ENCODE measurements at regions not wholly inside any gene's neighbourhood (a gene's known extent, or its start where the extent isn't known, plus 50 kb on each side); places are given as distances from the start of the nearest gene placed in this dataset.

- no peak for DNase-seq
- TF ChIP-seq GATA1 (IDR thresholded peaks at IDR 0.05; ENCODE audit: low read depth, low read length) (no peak), POLR2A (IDR thresholded peaks at IDR 0.05; ENCODE audit: low read length) (no peak)
Measured at GRCh38 chr10:89153971-89154370, 53.1 kb downstream of the CH25H start.

DNA sequence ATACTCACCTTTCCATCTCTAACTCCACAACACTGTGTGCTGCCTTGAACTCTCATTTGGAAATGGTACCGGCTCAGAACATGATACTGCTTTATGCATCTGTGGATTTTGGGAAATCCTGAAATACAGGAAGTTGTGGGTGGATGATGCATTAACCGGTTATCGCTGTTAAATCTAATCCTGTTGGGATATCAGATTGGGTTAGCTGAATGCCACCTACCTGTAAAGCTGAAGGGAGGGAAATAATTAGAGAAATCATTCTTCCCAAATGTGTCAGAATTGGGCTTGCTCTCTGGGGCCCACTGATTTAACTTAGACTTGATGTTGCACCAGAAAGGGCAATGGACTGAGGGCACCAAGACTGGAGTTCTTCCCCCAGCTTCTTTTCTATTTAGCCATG lies 54.0 kb downstream of the CH25H start:
- no peak for DNase-seq
- TF ChIP-seq POLR2A (IDR thresholded peaks at IDR 0.05; ENCODE audit: low read length) (no peak), GATA1 (IDR thresholded peaks at IDR 0.05; ENCODE audit: low read depth, low read length) (no peak)

GRCh38 chr10:89151857-89152256 lies 55.3 kb downstream of the CH25H start:
- DNase-seq = no peak

GRCh38 chr10:89148061-89148460 lies 59.1 kb downstream of the CH25H start:
- no peak for DNase-seq
- TF ChIP-seq POLR2A (IDR thresholded peaks at IDR 0.05; ENCODE audit: low read length) (no peak), GATA1 (IDR thresholded peaks at IDR 0.05; ENCODE audit: low read depth, low read length) (no peak)

More at GRCh38 chr10:89151857-89152256, 55.3 kb downstream of the CH25H start:
- TF ChIP-seq POLR2A (IDR thresholded peaks at IDR 0.05; ENCODE audit: low read length) (no peak), GATA1 (IDR thresholded peaks at IDR 0.05; ENCODE audit: low read depth, low read length) (no peak)

DNA sequence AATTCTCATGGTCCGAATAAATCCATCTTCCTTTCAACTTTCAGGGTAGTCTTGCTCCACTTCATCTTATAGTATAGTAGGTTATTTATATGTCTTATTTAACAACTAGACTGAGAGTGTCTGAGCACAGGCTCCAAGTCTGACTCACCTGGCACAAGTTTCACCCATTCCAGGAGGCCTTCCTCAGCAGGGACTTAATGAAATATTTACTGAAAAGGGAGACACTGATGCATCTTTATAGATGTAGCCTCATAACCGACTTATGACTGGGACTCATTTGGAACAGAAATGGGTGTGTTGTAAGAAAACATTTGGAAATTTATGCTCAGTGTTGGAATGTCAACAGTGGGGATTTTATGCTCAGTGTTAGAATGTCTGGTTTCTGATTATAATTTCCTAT lies 59.9 kb downstream of the CH25H start:
- no peak for TF ChIP-seq GATA1 (IDR thresholded peaks at IDR 0.05; ENCODE audit: low read depth, low read length)
- no peak for TF ChIP-seq POLR2A (IDR thresholded peaks at IDR 0.05; ENCODE audit: low read length)
- DNase-seq = no peak

DNA sequence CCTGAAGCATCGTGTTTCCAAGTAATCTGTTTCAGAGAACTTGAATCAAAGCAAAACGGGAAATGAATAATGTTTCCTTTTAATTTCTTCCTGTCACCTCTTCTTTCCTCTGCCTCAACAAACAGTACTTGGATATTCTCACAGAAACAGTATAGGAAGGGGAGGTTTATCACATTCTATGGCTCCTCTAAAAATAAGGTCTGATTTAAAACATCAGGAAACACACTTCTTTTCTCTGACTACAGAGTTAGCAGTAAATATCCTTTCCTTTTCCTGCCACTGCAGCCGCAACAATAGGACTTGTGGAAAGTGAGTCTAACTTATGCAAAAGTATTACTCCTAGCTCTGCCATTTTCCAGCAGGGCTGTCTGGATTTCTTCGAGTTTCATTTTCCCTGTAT lies 62.3 kb downstream of the CH25H start:
- no peak for DNase-seq
- TF ChIP-seq GATA1 (IDR thresholded peaks at IDR 0.05; ENCODE audit: low read depth, low read length) = no peak
- TF ChIP-seq POLR2A (IDR thresholded peaks at IDR 0.05; ENCODE audit: low read length) = no peak

- TF ChIP-seq POLR2A (IDR thresholded peaks at IDR 0.05; ENCODE audit: low read length) (no peak), GATA1 (IDR thresholded peaks at IDR 0.05; ENCODE audit: low read depth, low read length) (no peak)
- no peak for DNase-seq
Measured at GRCh38 chr10:89142590-89142989, 64.5 kb downstream of the CH25H start.

DNA sequence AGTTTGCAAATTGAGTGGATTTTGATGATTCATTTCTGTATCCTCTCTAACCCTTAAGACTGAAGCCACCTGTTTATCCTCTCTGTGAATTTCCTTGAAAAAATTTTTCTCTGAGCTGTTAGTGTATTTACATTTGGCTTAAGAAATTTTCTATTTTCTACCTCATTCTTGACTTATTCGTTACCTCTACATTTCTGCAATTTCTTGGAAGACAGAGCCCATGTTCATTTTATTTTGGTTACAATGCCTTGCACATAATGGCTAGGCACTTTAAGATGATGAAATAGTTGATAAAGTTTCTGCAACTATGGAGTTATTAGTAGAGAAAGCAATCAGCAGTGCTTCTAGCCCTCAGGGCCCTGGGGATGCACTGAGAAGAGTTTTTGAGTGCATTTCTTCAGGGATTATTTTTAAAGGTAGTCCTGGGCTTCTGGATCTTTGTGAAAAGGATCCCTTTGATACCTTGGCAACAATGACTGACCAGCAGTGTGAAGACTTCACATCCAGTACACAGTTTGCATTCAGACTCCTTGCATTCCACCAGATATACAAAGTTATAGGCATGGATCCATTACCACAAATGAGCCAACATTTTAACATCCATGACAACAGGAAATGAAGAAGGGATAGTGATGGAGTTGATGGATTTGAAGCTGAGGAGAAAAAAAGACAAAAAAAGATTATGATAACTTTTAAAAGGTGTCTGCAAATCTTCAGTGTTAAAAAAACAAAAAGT lies 68.2 kb downstream of the CH25H start:
- TF ChIP-seq POLR2A (IDR thresholded peaks at IDR 0.05; ENCODE audit: low read length) (no peak), GATA1 (IDR thresholded peaks at IDR 0.05; ENCODE audit: low read depth, low read length) (no peak)
- DNase-seq = no peak

DNA sequence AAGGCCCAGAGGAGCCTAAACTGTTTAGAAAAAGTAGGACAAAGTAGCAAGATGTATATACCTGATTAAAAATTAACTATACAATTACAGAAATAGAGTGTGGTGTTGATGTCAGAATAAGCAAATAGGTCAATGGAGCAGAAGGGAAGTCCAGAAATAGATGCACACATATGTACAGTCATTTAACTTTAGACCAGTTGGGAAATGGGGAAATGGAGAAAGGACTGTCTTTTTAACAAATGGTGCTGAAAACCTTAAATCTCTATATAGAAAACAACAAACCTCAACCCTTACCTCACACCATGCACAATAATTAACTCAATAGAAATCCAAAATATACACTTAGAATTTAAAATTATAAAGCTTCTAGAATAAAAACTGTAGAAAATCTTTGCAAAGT lies 72.2 kb downstream of the CH25H start:
- no peak for DNase-seq
- TF ChIP-seq POLR2A (IDR thresholded peaks at IDR 0.05; ENCODE audit: low read length) (no peak), GATA1 (IDR thresholded peaks at IDR 0.05; ENCODE audit: low read depth, low read length) (no peak)

DNA sequence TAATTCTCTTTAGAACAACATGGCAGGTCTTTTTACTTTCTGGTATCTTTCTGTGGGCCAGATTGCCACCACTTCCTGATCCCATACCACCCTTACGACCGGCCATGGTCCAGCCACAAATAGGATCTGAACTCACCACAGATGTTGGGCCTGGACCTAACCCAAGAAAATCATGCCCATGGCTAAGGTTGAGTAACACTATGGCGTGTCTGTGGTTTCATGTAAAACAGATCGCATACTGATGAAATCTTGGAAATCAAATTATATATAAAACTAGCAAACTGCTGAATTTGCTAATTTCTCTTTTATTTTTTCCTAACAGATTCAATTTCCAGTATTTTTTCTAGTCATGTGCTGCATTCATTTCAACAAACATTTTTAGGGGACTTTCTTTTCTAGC lies 77.2 kb downstream of the CH25H start:
- no peak for DNase-seq
- TF ChIP-seq GATA1 (IDR thresholded peaks at IDR 0.05; ENCODE audit: low read depth, low read length) (no peak), POLR2A (IDR thresholded peaks at IDR 0.05; ENCODE audit: low read length) (no peak)

DNA sequence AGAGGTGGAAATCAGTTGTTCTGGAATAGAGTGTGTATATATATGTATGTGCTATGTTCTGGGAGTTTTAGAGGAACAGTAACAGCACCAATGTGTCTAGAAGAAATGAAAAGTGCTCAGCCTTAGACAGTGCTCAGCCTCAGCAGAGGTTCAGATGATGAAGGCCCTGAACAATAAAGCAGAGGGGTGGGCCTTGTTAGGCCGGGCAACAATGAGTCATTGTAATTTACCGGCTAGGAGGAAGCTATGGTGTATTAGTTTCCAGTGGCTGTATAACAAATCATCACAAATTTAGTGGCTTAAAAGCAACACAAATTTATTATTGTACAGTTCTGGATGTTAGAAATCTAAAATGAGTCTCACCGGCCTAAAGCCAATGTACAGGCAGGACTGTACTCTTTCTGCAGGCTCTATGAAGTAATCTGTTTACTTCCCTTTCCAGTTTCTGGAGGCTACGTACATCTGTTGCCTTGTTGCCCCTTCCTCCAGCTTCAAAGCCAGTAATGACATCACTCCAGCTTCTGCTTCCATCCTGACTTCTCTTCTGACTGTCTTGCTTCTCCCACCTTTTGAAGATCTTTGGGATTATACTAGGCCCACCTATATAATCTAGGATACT lies 84.6 kb downstream of the CH25H start:
- no peak for DNase-seq
- TF ChIP-seq POLR2A (IDR thresholded peaks at IDR 0.05; ENCODE audit: low read length) (no peak), GATA1 (IDR thresholded peaks at IDR 0.05; ENCODE audit: low read depth, low read length) (no peak)

DNA sequence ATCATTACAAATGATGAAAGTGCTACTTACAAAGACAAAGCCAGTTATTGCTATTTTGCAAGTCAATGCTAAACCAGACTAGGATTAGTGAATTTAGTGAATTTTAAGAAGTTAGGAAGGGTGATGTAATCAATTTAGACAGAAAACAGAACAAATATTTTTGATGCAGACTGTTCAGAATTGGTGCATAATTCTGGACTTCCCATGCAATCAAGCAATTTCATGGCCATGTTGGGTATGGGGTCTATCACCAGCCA lies 85.4 kb downstream of the CH25H start:
- TF ChIP-seq POLR2A (IDR thresholded peaks at IDR 0.05; ENCODE audit: low read length) (no peak), GATA1 (IDR thresholded peaks at IDR 0.05; ENCODE audit: low read depth, low read length) (no peak)
- no peak for DNase-seq

DNA sequence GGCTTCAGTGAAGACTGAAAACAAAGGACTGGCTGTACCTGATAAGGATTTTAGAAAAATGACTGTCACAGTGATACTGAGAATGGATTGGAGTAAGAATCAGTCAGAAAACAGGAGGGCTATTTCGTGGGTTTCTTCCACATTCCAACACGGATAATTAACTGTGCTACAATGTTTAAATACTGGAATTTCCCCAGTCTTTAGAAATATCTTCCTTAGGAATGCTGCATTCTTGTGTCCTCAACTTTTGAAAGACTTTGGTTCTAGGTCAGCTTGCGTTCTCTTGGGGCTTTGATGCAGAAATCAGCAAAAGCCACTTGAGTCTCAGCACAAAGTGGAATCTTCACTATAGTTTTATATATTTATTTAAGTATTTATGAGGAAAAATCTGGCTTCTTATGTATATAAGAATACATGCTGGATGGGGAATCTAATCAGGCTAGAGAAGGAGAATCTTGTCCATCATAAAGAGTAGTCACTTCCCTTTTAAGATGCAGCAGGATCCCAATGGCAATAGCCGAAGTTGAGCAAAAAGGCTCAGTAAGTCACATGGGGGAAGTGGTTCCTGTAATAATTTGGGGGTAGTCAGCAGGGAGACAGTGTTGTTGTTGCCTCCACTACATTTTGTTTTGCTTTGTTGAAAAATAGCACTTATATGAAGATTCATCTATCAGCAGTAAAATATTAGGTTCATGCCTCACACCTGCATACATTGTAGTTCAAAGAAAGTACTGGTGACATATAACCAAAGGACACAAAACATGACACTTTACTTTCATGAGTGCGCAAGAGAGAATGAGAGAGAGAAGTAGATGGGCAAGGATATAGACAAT lies 86.0 kb downstream of the CH25H start:
- TF ChIP-seq GATA1 (IDR thresholded peaks at IDR 0.05; ENCODE audit: low read depth, low read length) (no peak), POLR2A (IDR thresholded peaks at IDR 0.05; ENCODE audit: low read length) (no peak)
- DNase-seq = no peak

DNA sequence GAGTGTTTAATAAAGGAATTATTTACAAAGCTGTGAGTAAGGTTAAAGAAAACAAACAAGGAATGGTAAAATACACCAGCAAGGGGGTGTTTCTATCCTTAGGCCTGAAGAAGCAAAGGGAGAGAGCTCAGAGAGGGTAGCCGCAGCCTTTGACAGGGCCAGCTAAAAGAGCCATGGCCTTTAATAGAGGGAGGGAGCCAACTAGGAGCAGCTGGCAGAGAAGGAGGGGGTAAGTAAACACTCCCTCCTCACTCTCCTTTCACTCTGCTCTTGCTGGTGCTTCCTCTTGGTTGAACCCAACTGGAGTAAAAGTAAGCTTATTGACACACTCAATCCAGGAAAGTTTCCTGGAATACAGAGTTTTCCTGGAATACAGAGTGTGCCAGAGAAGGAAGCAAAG lies 87.5 kb downstream of the CH25H start:
- TF ChIP-seq POLR2A (IDR thresholded peaks at IDR 0.05; ENCODE audit: low read length) (no peak), GATA1 (IDR thresholded peaks at IDR 0.05; ENCODE audit: low read depth, low read length) (no peak)
- no peak for DNase-seq

GRCh38 chr10:89118091-89118490 lies 89.0 kb downstream of the CH25H start:
- no peak for TF ChIP-seq GATA1 (IDR thresholded peaks at IDR 0.05; ENCODE audit: low read depth, low read length)
- TF ChIP-seq POLR2A (IDR thresholded peaks at IDR 0.05; ENCODE audit: low read length) = no peak
- DNase-seq = no peak

Measured in erythroblast (primary cell).